Tibial nerve (tissue), 4 donors: ENCODE measurements at regions not wholly inside any gene's neighbourhood (a gene's known extent, or its start where the extent isn't known, plus 50 kb on each side); places are given as distances from the start of the nearest gene placed in this dataset.

Experiments used
- DNase-seq, 2 donors: peaks; one replicate each; pipeline ENCODE4 v3.0.0-alpha.2; 2019; ENCODE audit warnings: low spot score in 2 of 2
- H3K27ac ChIP-seq, 4 donors: fragments of 200-600 bp; sonication (generic) in 3 of 4; one replicate each; pipeline ENCODE4 v1.5.1; 2017 to 2019; ENCODE audit warnings: mild to moderate bottlenecking in 1 of 4
- H3K27me3 ChIP-seq, 2 donors: fragments of 200-600 bp; sonication (generic) in 1 of 2; one replicate each; pipeline versions ENCODE4 v1.5.1 to v1.6.0; 2017 to 2019
- H3K36me3 ChIP-seq, 3 donors: fragments of 200-600 bp; sonication (generic); one replicate each; pipeline ENCODE4 v1.5.1; 2018 to 2019
- H3K4me1 ChIP-seq, 4 donors: fragments of 200-600 bp; sonication (generic) in 3 of 4; one replicate each; pipeline ENCODE4 v1.5.1; 2017 to 2019
- H3K4me3 ChIP-seq, 4 donors: fragments of 200-600 bp; sonication (generic) in 3 of 4; one replicate each; pipeline ENCODE4 v1.5.1; 2017 to 2019; ENCODE audit warnings: mild to moderate bottlenecking in 1 of 4, moderate library complexity in 1 of 4
- H3K9me3 ChIP-seq, 4 donors: fragments of 200-600 bp; sonication (generic) in 3 of 4; one replicate each; pipeline ENCODE4 v1.5.1; 2017 to 2019
- EP300 ChIP-seq, 2 donors: sonication (generic); formaldehyde crosslinking; IDR thresholded peaks; one replicate each; pipeline ENCODE4 v1.6.1; 2017; ENCODE audit warnings: antibody characterized with exemption in 2 of 2, mild to moderate bottlenecking in 1 of 2
- POLR2A ChIP-seq, 2 donors: fragments of 450-650 bp; IDR thresholded peaks; one replicate each; pipeline ENCODE4 v1.6.1; 2017; ENCODE audit warnings: antibody characterized with exemption in 2 of 2, mild to moderate bottlenecking in 2 of 2, moderate library complexity in 2 of 2
- WGBS, 2 donors: methylation state at CpG; one replicate each; pipeline ENCODE4 v1.1.5; 2018; 5-methylcytosine and 5-hydroxymethylcytosine counted together
- TF ChIP-seq, protein P1 (sequence below), 5 experiments: fragments of 200-600 bp in 3 of 5; fragments of 450-650 bp in 2 of 5; sonication (generic) in 3 of 5; IDR thresholded peaks; one replicate each; pipeline ENCODE4 v1.5.1; 2016 to 2019; ENCODE audit warnings: antibody characterized with exemption in 5 of 5, mild to moderate bottlenecking in 3 of 5, moderate library complexity in 2 of 5

DNA sequence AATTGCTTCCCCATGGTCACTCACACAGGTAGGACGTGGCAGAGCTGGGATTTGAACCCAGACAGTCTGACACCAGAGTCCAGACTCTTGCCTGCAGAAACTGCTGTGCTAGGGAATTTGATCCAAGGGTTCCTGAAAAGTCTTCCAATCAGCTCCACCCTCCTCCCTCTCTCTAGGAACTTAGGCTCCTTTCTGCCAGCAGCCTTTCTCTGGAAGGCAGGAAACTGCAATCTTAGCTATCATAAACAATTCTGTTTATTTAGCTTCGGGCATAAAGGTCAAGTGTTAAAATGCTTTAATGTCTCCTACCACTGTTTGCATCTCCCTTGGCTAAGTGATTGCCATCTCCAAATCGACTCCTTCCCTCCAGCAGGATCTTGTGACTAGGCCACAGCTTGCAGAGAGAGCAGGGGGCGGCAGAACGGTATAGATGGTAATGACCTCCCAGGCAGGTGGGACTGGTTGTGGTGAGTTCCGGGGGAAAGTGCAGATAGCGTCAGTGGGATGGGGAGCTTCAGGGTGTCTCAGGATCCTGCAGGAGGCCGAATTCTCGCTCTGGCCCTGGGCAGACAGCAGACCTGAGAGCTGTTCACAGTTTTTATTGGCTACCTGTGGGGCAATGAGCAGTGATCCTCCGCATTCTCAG lies 882.4 kb upstream of the EEF2KMT start:
- TF ChIP-seq, protein P1, sequence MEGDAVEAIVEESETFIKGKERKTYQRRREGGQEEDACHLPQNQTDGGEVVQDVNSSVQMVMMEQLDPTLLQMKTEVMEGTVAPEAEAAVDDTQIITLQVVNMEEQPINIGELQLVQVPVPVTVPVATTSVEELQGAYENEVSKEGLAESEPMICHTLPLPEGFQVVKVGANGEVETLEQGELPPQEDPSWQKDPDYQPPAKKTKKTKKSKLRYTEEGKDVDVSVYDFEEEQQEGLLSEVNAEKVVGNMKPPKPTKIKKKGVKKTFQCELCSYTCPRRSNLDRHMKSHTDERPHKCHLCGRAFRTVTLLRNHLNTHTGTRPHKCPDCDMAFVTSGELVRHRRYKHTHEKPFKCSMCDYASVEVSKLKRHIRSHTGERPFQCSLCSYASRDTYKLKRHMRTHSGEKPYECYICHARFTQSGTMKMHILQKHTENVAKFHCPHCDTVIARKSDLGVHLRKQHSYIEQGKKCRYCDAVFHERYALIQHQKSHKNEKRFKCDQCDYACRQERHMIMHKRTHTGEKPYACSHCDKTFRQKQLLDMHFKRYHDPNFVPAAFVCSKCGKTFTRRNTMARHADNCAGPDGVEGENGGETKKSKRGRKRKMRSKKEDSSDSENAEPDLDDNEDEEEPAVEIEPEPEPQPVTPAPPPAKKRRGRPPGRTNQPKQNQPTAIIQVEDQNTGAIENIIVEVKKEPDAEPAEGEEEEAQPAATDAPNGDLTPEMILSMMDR (IDR thresholded peaks at IDR 0.05), result no peak
- no peak for TF ChIP-seq POLR2A (IDR thresholded peaks at IDR 0.05)
- no peak for TF ChIP-seq EP300 (IDR thresholded peaks at IDR 0.05)
- H3K4me1 ChIP-seq, result no peaks in the 10 kb centered on the region
- H3K27me3 ChIP-seq, result no peaks in the 10 kb centered on the region
- DNase-seq, result no peak
- H3K9me3 ChIP-seq, result peaks cover 0 to 9% (median 0%) of the 10 kb centered on the region in 4 donors
- H3K36me3 ChIP-seq, result no peaks in the 10 kb centered on the region
- 21 to 24% methylated on average over 6 to 10 of the region's 10 CpGs for WGBS, 2 donors
- no peak overlapping the region for H3K4me3 ChIP-seq
- H3K27ac ChIP-seq, result no peak overlapping the region

DNA sequence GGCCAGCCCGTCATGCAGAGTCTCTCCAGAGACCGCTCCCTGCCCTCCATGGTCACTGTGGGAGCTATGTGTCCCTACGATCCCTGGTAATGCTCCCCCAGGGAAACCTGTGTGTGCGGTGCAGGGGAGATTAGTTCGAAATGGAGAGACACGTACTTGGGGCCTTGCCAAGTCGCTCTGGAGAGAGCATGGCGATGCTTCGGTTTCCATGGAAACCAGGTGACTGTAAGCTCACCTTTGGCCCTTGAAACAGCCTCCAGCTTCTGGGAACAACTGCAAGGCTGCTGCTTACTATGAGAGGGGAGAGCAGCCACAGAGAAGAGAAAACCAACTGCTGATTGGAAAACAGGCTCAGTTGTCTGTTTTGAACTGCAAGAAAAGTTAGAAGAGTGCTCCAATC lies 879.7 kb upstream of the EEF2KMT start:
- Histone ChIP-seq H3K36me3 (no peaks in the 10 kb centered on the region), H3K27me3 (no peaks in the 10 kb centered on the region), H3K4me1 (no peaks in the 10 kb centered on the region), H3K27ac (no peak overlapping the region), H3K9me3 (peaks cover 0 to 5% (median 0%) of the 10 kb centered on the region in 4 donors), H3K4me3 (no peak overlapping the region)
- no peak for DNase-seq
- 71 to 76% methylated on average over 9 of the region's 9 CpGs for WGBS, 2 donors
- TF ChIP-seq, protein P1 (IDR thresholded peaks at IDR 0.05), result no peak
- TF ChIP-seq EP300 (IDR thresholded peaks at IDR 0.05), result no peak
- TF ChIP-seq POLR2A (IDR thresholded peaks at IDR 0.05), result no peak

DNA sequence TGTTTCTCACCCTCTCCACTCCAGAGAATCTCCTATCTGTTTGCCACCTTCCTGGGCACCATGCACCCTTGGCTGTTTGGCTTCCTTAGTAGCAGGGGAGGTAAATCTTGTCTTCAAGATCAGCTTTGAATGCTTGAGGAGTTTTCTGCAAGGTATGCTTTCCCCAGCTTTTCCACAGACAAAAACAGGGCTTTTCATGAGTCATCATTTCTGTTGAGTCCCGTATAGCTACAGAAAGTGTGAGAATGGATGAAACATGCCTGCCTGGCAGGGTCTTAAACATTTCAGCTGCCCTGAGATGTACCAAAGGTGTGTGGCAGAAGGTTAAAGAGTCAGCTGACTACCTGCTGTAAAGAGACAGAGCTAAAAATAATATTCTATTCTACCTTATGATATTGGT lies 875.2 kb upstream of the EEF2KMT start:
- no peak overlapping the region for H3K4me3 ChIP-seq
- H3K9me3 ChIP-seq, result peaks cover 0 to 16% (median 0%) of the 10 kb centered on the region in 4 donors
- H3K27me3 ChIP-seq, result no peaks in the 10 kb centered on the region
- H3K4me1 ChIP-seq, result no peaks in the 10 kb centered on the region
- no peak for DNase-seq
- no peaks in the 10 kb centered on the region for H3K36me3 ChIP-seq
- TF ChIP-seq EP300 (IDR thresholded peaks at IDR 0.05) (no peak), POLR2A (IDR thresholded peaks at IDR 0.05) (no peak)
- TF ChIP-seq, protein P1 (IDR thresholded peaks at IDR 0.05), result no peak
- WGBS, 2 donors, result 60 to 66% methylated on average over 1 of the region's 1 CpG
- no peak overlapping the region for H3K27ac ChIP-seq

DNA sequence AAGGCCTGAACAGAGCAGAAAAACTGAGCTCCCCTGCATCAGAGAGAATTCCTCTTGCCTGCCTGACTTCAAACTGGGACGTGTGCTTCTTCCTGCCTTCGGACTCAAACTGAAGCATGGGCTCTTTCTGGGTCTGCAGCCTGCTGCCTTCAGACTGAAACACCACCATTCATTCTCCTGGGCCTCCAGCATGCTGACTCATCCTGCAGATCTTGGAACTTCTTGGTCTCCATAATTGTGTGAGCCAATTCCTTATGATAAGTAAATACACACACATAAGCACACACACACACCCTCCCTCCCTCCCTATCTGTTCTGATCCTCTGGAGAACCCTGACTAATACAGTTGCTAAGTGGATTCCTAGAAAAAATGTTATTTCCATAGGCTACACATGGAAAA lies 874.3 kb upstream of the EEF2KMT start:
- Histone ChIP-seq H3K27me3 (no peaks in the 10 kb centered on the region), H3K4me3 (no peak overlapping the region), H3K27ac (no peak overlapping the region), H3K4me1 (no peaks in the 10 kb centered on the region), H3K36me3 (no peaks in the 10 kb centered on the region), H3K9me3 (peaks cover 0 to 16% (median 0%) of the 10 kb centered on the region in 4 donors)
- no peak for TF ChIP-seq EP300 (IDR thresholded peaks at IDR 0.05)
- 59 to 81% methylated on average over 2 of the region's 2 CpGs for WGBS, 2 donors
- DNase-seq, result no peak

DNA sequence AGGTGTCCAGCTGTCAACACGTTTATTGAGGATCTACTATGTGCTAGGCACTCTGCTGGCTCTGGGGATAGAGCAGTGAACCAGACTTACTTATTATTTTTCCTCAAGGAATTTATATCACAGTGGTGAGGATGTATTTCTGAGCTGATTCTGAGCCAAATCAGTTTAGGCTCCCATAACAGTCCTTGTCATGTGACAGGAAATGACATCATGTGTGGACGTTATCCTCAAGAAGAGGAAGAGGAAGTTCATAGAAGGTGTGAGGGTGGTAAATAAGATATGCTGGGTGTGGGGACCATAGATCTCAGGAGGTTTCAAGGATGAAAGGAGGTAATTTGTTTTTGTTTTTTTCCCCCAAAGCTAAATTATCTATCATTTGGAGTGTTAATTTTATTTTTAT lies 873.5 kb upstream of the EEF2KMT start:
- Histone ChIP-seq H3K27ac (no peak overlapping the region), H3K9me3 (peaks cover 0 to 16% (median 0%) of the 10 kb centered on the region in 4 donors), H3K4me3 (no peak overlapping the region), H3K36me3 (no peaks in the 10 kb centered on the region), H3K4me1 (no peaks in the 10 kb centered on the region), H3K27me3 (no peaks in the 10 kb centered on the region)
- 57 to 63% methylated on average over 2 of the region's 2 CpGs for WGBS, 2 donors
- TF ChIP-seq, protein P1 (IDR thresholded peaks at IDR 0.05), result no peak
- TF ChIP-seq EP300 (IDR thresholded peaks at IDR 0.05) (no peak), POLR2A (IDR thresholded peaks at IDR 0.05) (no peak)
- no peak for DNase-seq
